Cardiac muscle cell (in vitro differentiated cells and primary cell): ENCODE measurements at regions not wholly inside any gene's neighbourhood (a gene's known extent, or its start where the extent isn't known, plus 50 kb on each side); places are given as distances from the start of the nearest gene placed in this dataset.

Source experiments
- DNase-seq, 2 donors: peaks; one replicate each; pipeline versions ENCODE4 v3.0.0 to v3.0.0-alpha.2; 2010 to 2017; ENCODE audit warnings: low read depth in 1 of 2, low spot score in 1 of 2
- H3K27ac ChIP-seq: fragments of 200-600 bp; sonication (generic); 2 replicates; pipeline ENCODE4 v1.5.1; 2016
- H3K27me3 ChIP-seq: fragments of 200-600 bp; sonication (generic); 2 replicates; pipeline ENCODE4 v1.6.0; 2016; ENCODE audit warnings: control low read depth
- H3K36me3 ChIP-seq: fragments of 200-600 bp; sonication (generic); 2 replicates; pipeline ENCODE4 v1.5.1; 2016; ENCODE audit warnings: control low read depth
- H3K4me1 ChIP-seq: fragments of 200-600 bp; sonication (generic); 2 replicates; pipeline ENCODE4 v1.8.1; 2017; ENCODE audit warnings: low read depth, mild to moderate bottlenecking, mixed run types
- H3K4me3 ChIP-seq: fragments of 200-600 bp; sonication (generic); 2 replicates; pipeline ENCODE4 v1.5.1; 2016; ENCODE audit warnings: mild to moderate bottlenecking
- H3K9me3 ChIP-seq: fragments of 200-600 bp; sonication (generic); 2 replicates; pipeline ENCODE4 v1.5.1; 2017; ENCODE audit warnings: low read depth, mild to moderate bottlenecking, control low read depth
- CTCF ChIP-seq: IDR thresholded peaks from 2 replicates; pipeline ENCODE4 v1.5.1; 2012; ENCODE audit warnings: low read depth, mild to moderate bottlenecking, low read length

DNA sequence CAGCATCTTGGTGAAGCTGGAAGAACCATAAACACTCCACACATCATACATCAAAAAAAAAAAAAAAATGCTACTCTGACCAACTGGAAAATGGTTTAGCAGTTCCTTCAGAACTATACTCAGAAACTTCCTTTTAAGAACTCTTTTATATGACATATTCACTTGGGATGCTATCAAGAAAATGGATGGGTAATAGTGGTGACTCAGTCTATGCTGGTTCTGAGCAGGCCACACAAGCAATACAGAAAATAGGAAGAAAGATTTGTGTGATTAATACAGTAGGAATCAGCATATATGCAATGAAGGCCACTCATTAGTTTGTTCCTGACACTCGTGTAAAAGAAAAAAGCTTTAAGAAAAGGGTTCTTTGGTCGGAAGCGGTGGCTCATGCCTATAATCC, 123.5 kb upstream of the FAT4 start:
- H3K27ac ChIP-seq: no peak overlapping the region
- TF ChIP-seq CTCF: no peak
- H3K4me3 ChIP-seq: no peak overlapping the region
- DNase-seq: peak in 1 of 2 donors; percentile 18
- no peaks in the 10 kb centered on the region for H3K4me1 ChIP-seq
- no peaks in the 10 kb centered on the region for H3K9me3 ChIP-seq
- H3K36me3 ChIP-seq: no peaks in the 10 kb centered on the region
- no peaks in the 10 kb centered on the region for H3K27me3 ChIP-seq

DNA sequence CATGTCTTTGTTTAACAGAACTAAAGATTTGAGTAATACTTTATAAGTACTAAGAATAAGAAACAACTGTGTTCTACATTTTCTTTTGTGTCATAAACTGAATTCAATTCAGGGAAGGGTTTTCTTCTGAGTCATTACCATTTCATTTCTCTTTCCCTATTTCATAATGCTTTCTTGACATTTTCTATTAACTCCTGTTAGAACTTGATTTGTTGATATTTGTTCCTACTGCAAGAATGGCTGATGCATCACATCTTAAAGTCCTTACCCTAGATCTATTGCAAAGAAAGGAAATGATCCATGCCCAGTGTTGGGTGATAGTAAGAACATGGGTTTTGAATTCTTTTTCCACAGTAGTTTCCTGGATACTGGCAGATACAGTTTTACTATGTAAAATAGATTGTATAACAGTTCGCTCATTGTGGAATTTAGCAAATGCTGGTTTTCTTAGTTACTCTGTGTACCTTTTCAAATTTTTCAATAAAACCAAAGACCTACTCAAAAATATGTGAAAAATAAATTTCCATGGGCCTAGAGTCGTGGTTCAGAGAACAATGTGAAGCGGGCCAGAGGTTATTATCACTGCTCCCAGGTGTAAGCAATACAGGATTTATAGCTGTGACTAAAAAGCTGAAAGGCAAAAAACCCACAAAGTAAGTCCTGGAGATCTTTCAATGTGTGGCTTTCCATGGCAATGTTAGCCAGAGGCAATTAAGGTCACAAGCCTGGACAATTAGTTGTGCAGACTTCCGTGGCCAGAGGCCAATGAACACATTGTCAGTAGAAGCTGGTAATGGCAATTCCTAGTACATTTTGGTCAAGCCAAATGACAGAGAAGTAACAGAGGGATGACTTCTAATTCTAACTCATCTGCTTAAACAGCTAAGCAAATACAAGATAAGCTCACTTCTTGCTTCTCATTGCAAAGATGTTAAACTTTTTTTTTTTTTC, 127.3 kb upstream of the FAT4 start:
- DNase-seq: peak in 1 of 2 donors; percentile 42
- no peak for TF ChIP-seq CTCF
- H3K4me1 ChIP-seq: no peaks in the 10 kb centered on the region
- no peaks in the 10 kb centered on the region for H3K36me3 ChIP-seq
- no peaks in the 10 kb centered on the region for H3K27me3 ChIP-seq
- H3K27ac ChIP-seq: no peak overlapping the region
- no peak overlapping the region for H3K4me3 ChIP-seq
- no peaks in the 10 kb centered on the region for H3K9me3 ChIP-seq

DNA sequence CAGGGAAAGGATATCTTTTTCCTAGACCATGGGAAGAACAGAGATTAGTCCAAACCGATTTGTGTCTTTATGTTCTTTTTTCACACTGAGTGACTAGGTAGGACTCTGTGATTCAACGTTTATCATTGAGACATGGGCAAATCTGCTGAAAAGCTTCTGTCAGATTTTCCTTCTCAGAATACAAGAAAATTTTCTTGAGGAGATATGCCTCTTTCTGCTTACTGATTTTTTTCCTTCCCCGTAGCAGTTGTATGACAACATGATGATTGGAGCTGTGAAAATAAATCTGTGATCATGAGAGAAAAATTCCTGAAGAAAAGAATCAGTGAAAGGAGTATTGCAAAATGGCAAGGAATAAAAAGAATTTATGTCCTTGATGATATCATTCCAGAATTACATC, 130.6 kb upstream of the FAT4 start:
- no peak for DNase-seq
- Histone ChIP-seq H3K36me3 (no peaks in the 10 kb centered on the region), H3K27ac (no peak overlapping the region), H3K27me3 (no peaks in the 10 kb centered on the region), H3K4me1 (no peaks in the 10 kb centered on the region), H3K4me3 (no peak overlapping the region), H3K9me3 (no peaks in the 10 kb centered on the region)
- TF ChIP-seq CTCF: no peak

DNA sequence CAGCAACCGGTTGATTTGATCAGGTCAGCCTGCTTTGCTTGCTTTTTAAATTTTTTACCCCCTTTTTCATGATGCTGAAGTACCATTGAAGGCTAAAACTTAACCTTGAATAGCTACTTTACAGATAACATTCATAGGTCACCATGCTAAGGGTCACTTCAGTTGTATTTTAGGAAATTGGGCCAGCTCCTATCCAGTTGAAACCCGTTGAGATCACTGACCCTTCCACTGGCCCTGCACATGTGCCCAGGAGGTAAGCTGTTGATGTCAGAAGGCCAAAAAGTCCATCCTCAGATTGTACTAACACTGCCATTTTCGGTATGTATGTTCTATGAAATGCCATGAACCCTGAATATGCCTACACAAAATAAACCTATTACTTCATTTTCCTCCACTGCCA, 133.0 kb upstream of the FAT4 start:
- TF ChIP-seq CTCF: no peak
- H3K4me1 ChIP-seq: no peaks in the 10 kb centered on the region
- H3K9me3 ChIP-seq: no peaks in the 10 kb centered on the region
- no peaks in the 10 kb centered on the region for H3K27me3 ChIP-seq
- no peak overlapping the region for H3K4me3 ChIP-seq
- no peak overlapping the region for H3K27ac ChIP-seq
- DNase-seq: no peak
- no peaks in the 10 kb centered on the region for H3K36me3 ChIP-seq

- H3K4me1 ChIP-seq: no peaks in the 10 kb centered on the region
- no peaks in the 10 kb centered on the region for H3K36me3 ChIP-seq
- no peak overlapping the region for H3K27ac ChIP-seq
- H3K4me3 ChIP-seq: no peak overlapping the region
- H3K27me3 ChIP-seq: no peaks in the 10 kb centered on the region
- no peaks in the 10 kb centered on the region for H3K9me3 ChIP-seq
- DNase-seq: no peak
- TF ChIP-seq CTCF: no peak
These were observed 135.0 kb upstream of the FAT4 start for GRCh38 chr4:125179727-125180126.
